Fibroblast of lung (primary cell): ENCODE measurements at regions not wholly inside any gene's neighbourhood (a gene's known extent, or its start where the extent isn't known, plus 50 kb on each side); places are given as distances from the start of the nearest gene placed in this dataset.

Source experiments
- DNase-seq, 2 donors: peaks; one replicate each; pipeline versions ENCODE4 v3.0.0 to v3.0.0-alpha.2; 2010; ENCODE audit warnings: low read depth in 2 of 2
- H2AFZ ChIP-seq: 2 replicates; pipeline ENCODE4 v1.5.1; 2012; ENCODE audit warnings: low read length, control low read depth, inconsistent platforms
- H3K27ac ChIP-seq: 2 replicates; pipeline ENCODE4 v1.5.1; 2011; ENCODE audit warnings: low read length, control low read depth; ENCODE audit not compliant: insufficient read depth
- H3K27me3 ChIP-seq: 2 replicates; pipeline ENCODE4 v1.5.1; 2011; ENCODE audit warnings: mild to moderate bottlenecking, low read length; ENCODE audit not compliant: control insufficient read depth, insufficient read depth
- H3K36me3 ChIP-seq: 2 replicates; pipeline ENCODE4 v1.5.1; 2011; ENCODE audit warnings: low read length; ENCODE audit not compliant: control insufficient read depth, insufficient read depth
- H3K4me1 ChIP-seq: 2 replicates; pipeline ENCODE4 v1.5.1; 2011; ENCODE audit warnings: low read length; ENCODE audit not compliant: control insufficient read depth, insufficient read depth; ENCODE audit errors: extremely low read depth
- H3K4me2 ChIP-seq: 2 replicates; pipeline ENCODE4 v1.5.1; 2011; ENCODE audit warnings: low read length, control low read depth; ENCODE audit not compliant: insufficient read depth; ENCODE audit errors: extremely low read depth
- H3K4me3 ChIP-seq, 4 experiments: fragments of 200-600 bp in 1 of 4; sonication (generic) in 1 of 4; replicated peaks in 1 of 4; 2 replicates each; pipeline ENCODE4 v1.5.1; 2011 to 2016; ENCODE audit warnings: low read length in 4 of 4, low read depth in 3 of 4, mild to moderate bottlenecking in 3 of 4, control low read depth in 2 of 4, inconsistent platforms in 1 of 4, mixed read lengths in 1 of 4; ENCODE audit not compliant: insufficient read depth in 1 of 4; ENCODE audit errors: control extremely low read depth in 1 of 4
- H3K79me2 ChIP-seq: 2 replicates; pipeline ENCODE4 v1.5.1; 2012; ENCODE audit warnings: mild to moderate bottlenecking, low read length, inconsistent platforms; ENCODE audit not compliant: control insufficient read depth, insufficient read depth
- H3K9ac ChIP-seq: 2 replicates; pipeline ENCODE4 v1.5.1; 2011; ENCODE audit warnings: mild to moderate bottlenecking, low read length, control low read depth; ENCODE audit not compliant: insufficient read depth
- H3K9me3 ChIP-seq: 2 replicates; pipeline ENCODE4 v1.5.1; 2012; ENCODE audit warnings: low read depth, low read length; ENCODE audit not compliant: control insufficient read depth, insufficient read depth
- H4K20me1 ChIP-seq: 2 replicates; pipeline ENCODE4 v1.5.1; 2011; ENCODE audit warnings: low read length; ENCODE audit not compliant: control insufficient read depth, insufficient read depth; ENCODE audit errors: extremely low read depth
- CTCF ChIP-seq, 2 donors: IDR thresholded peaks in 1 of 2; conservative IDR thresholded peaks in 1 of 2; 1 replicate in 1 of 2; 2 replicates in 1 of 2; pipeline ENCODE4 v1.5.1; 2011 to 2012; ENCODE audit warnings: low read length in 2 of 2, control low read depth in 1 of 2, inconsistent platforms in 1 of 2, low read depth in 1 of 2, mild to moderate bottlenecking in 1 of 2
- EZH2 ChIP-seq: IDR thresholded peaks from 2 replicates; pipeline ENCODE4 v1.5.1; 2012; ENCODE audit warnings: low read length, control low read depth, mild to moderate bottlenecking; ENCODE audit errors: missing control alignments

GRCh38 chr11:38272376-38272775 is 1674.3 kb upstream of the RAG2 start:
- no peak overlapping the region for H3K4me2 ChIP-seq
- TF ChIP-seq EZH2 = no peak
- no peak for TF ChIP-seq CTCF (conservative IDR thresholded peaks at IDR 0.05 in 1 of 2, IDR thresholded peaks at IDR 0.05 in 1 of 2; ENCODE audit: low read depth in 1 of 2, low read length in 2 of 2)

DNA sequence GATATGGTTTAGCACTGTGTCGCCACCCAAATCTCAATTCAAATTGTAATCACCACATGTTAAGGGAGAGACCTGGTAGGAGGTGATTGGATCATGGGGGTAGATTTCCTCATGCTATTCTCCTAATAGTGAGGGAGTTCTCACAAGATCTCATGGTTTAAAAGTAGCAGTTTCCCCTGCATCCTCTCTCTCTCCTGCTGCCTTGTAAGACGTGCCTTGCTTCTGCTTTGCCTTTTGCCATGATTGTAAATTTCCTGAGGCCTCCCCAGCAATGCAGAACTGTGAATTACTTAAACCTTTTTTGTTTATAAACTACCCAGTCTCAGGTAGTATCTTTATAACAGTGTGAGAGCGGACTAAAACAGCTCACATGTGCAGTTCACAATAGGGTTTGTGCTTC is 1668.7 kb upstream of the RAG2 start:
- no peaks in the 10 kb centered on the region for H3K4me1 ChIP-seq
- TF ChIP-seq EZH2 = no peak
- TF ChIP-seq CTCF (conservative IDR thresholded peaks at IDR 0.05 in 1 of 2, IDR thresholded peaks at IDR 0.05 in 1 of 2; ENCODE audit: low read depth in 1 of 2, low read length in 2 of 2) = no peak

More at GRCh38 chr11:38272376-38272775, 1674.3 kb upstream of the RAG2 start:
- Histone ChIP-seq H3K4me3 (no peak overlapping the region), H3K36me3 (no peaks in the 10 kb centered on the region), H3K4me1 (no peaks in the 10 kb centered on the region), H2AFZ (no peak overlapping the region), H3K27me3 (no peaks in the 10 kb centered on the region), H3K79me2 (no peaks in the 10 kb centered on the region), H3K27ac (no peak overlapping the region), H3K9me3 (no peaks in the 10 kb centered on the region), H3K9ac (no peak overlapping the region), H4K20me1 (no peaks in the 10 kb centered on the region)
- no peak for DNase-seq

DNA sequence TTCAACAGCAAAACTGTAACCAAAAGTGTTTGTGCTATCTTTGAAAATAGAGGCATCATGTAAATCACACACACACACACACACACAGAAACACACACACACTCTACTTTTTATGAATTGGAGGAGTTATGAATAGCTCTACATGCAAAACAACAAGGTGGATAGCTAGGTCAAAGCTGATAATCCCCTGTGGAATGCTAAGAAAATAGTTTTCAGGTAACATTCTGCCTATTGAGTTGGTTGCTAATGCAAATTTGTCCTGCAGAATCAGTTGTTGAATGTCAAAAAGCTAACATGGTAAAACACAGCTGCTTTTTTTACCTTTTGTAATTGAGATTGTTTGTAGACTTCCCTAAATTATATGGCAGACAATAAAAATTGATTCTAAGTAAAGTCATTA is 1658.4 kb upstream of the RAG2 start:
- H3K4me2 ChIP-seq = no peak overlapping the region
- no peaks in the 10 kb centered on the region for H3K9me3 ChIP-seq
- H3K9ac ChIP-seq = no peak overlapping the region
- no peaks in the 10 kb centered on the region for H3K79me2 ChIP-seq
- no peaks in the 10 kb centered on the region for H3K27me3 ChIP-seq
- no peaks in the 10 kb centered on the region for H3K36me3 ChIP-seq
- TF ChIP-seq EZH2 = no peak
- TF ChIP-seq CTCF (conservative IDR thresholded peaks at IDR 0.05 in 1 of 2, IDR thresholded peaks at IDR 0.05 in 1 of 2; ENCODE audit: low read depth in 1 of 2, low read length in 2 of 2) = no peak
- H2AFZ ChIP-seq = no peak overlapping the region
- no peak overlapping the region for H3K27ac ChIP-seq
- H3K4me1 ChIP-seq = no peaks in the 10 kb centered on the region
- no peak for DNase-seq
- H4K20me1 ChIP-seq = no peaks in the 10 kb centered on the region
- H3K4me3 ChIP-seq = no peak overlapping the region

More for the DNA sequence above, 1668.7 kb upstream of the RAG2 start:
- no peak for DNase-seq
- no peak overlapping the region for H3K27ac ChIP-seq
- no peaks in the 10 kb centered on the region for H3K27me3 ChIP-seq
- H3K4me3 ChIP-seq = no peak overlapping the region
- no peaks in the 10 kb centered on the region for H3K36me3 ChIP-seq
- no peak overlapping the region for H3K9ac ChIP-seq
- no peak overlapping the region for H3K4me2 ChIP-seq
- no peaks in the 10 kb centered on the region for H4K20me1 ChIP-seq
- H2AFZ ChIP-seq = no peak overlapping the region
- no peaks in the 10 kb centered on the region for H3K79me2 ChIP-seq
- no peaks in the 10 kb centered on the region for H3K9me3 ChIP-seq
